Loucy (cell line): ENCODE measurements at regions not wholly inside any gene's neighbourhood (a gene's known extent, or its start where the extent isn't known, plus 50 kb on each side); places are given as distances from the start of the nearest gene placed in this dataset.

ENCODE experiments used
- H2AFZ ChIP-seq: fragments of 200-600 bp; sonication (generic); 2 replicates; pipeline ENCODE4 v1.6.0; 2016; ENCODE audit warnings: antibody characterized with exemption, mild to moderate bottlenecking, low read length, moderate library complexity
- H3F3A ChIP-seq: fragments of 200-600 bp; 2 replicates; pipeline ENCODE4 v1.6.0; 2016; ENCODE audit warnings: antibody characterized with exemption, low read depth, mild to moderate bottlenecking
- H3K27me3 ChIP-seq: fragments of 200-600 bp; sonication (generic); 2 replicates; pipeline ENCODE4 v1.6.1; 2014; ENCODE audit warnings: low read length, mild to moderate bottlenecking; ENCODE audit not compliant: insufficient read depth, poor library complexity, severe bottlenecking
- H3K36me3 ChIP-seq: fragments of 200-600 bp; sonication (generic); 2 replicates; pipeline ENCODE4 v1.6.1; 2016; ENCODE audit warnings: low read length; ENCODE audit not compliant: insufficient read depth
- H3K4me1 ChIP-seq: fragments of 200-600 bp; sonication (generic); 2 replicates; pipeline ENCODE4 v1.5.1; 2014; ENCODE audit warnings: low read length, mild to moderate bottlenecking; ENCODE audit not compliant: insufficient read depth, poor library complexity, severe bottlenecking
- H3K4me2 ChIP-seq: fragments of 200-600 bp; sonication (generic); 2 replicates; pipeline ENCODE4 v1.6.0; 2014; ENCODE audit warnings: antibody characterized with exemption, low read length, low read depth, mild to moderate bottlenecking; ENCODE audit not compliant: poor library complexity, severe bottlenecking
- H3K4me3 ChIP-seq: fragments of 200-600 bp; sonication (generic); 2 replicates; pipeline ENCODE4 v1.5.1; 2014; ENCODE audit warnings: low read length, mild to moderate bottlenecking, mixed read lengths; ENCODE audit not compliant: poor library complexity, severe bottlenecking
- H3K79me2 ChIP-seq: fragments of 200-600 bp; sonication (generic); 2 replicates; pipeline ENCODE4 v1.6.1; 2014; ENCODE audit warnings: low read length; ENCODE audit not compliant: insufficient read depth
- H3K9ac ChIP-seq: fragments of 200-600 bp; sonication (generic); 2 replicates; pipeline ENCODE4 v1.6.0; 2014; ENCODE audit warnings: mild to moderate bottlenecking, low read depth, low read length, moderate library complexity; ENCODE audit not compliant: poor library complexity, severe bottlenecking
- H3K9me2 ChIP-seq: fragments of 200-600 bp; sonication (generic); replicated peaks from 2 replicates; pipeline ENCODE4 v1.6.1; 2016; ENCODE audit warnings: low read depth, low read length, mixed read lengths
- H3K9me3 ChIP-seq: fragments of 200-600 bp; sonication (generic); 2 replicates; pipeline ENCODE4 v1.6.1; 2014; ENCODE audit warnings: mild to moderate bottlenecking, antibody characterized with exemption, low read length, low read depth; ENCODE audit not compliant: insufficient read depth
- H4K20me1 ChIP-seq: fragments of 200-600 bp; sonication (generic); 2 replicates; pipeline ENCODE4 v1.6.0; 2014; ENCODE audit warnings: antibody characterized with exemption, low read length, mild to moderate bottlenecking; ENCODE audit not compliant: insufficient read depth, poor library complexity, severe bottlenecking
- CTCF ChIP-seq: fragments of 200-600 bp; sonication (generic); conservative IDR thresholded peaks from 2 replicates; pipeline ENCODE4 v1.5.1; 2014; ENCODE audit warnings: mild to moderate bottlenecking, antibody characterized with exemption, low read length
- EZH2phosphoT487 ChIP-seq: fragments of 200-600 bp; IDR thresholded peaks from 2 replicates; pipeline ENCODE4 v1.6.1; 2018; ENCODE audit warnings: antibody characterized with exemption, mild to moderate bottlenecking, moderate library complexity, borderline replicate concordance

- H3K9ac ChIP-seq = no peak overlapping the region
- no peaks in the 10 kb centered on the region for H3K27me3 ChIP-seq
- H3K4me1 ChIP-seq = no peaks in the 10 kb centered on the region
- no peak overlapping the region for H3K4me2 ChIP-seq
- no peaks in the 10 kb centered on the region for H3F3A ChIP-seq
- H3K4me3 ChIP-seq = no peak overlapping the region
- H3K36me3 ChIP-seq = no peaks in the 10 kb centered on the region
- no peaks in the 10 kb centered on the region for H3K9me2 ChIP-seq
- TF ChIP-seq CTCF = no peak
- no peak for TF ChIP-seq EZH2phosphoT487
- no peaks in the 10 kb centered on the region for H3K79me2 ChIP-seq
- H4K20me1 ChIP-seq = no peaks in the 10 kb centered on the region
- no peak overlapping the region for H2AFZ ChIP-seq
- H3K9me3 ChIP-seq = no peaks in the 10 kb centered on the region
These were observed 556.2 kb upstream of the JARID2 start for GRCh38 chr6:14689639-14690038.

GRCh38 chr6:14690120-14691056 is 555.5 kb upstream of the JARID2 start:
- no peak overlapping the region for H3K4me3 ChIP-seq
- H3K9me3 ChIP-seq = no peaks in the 10 kb centered on the region
- H3K27me3 ChIP-seq = no peaks in the 10 kb centered on the region
- no peak overlapping the region for H3K4me2 ChIP-seq
- H3K9ac ChIP-seq = no peak overlapping the region
- no peaks in the 10 kb centered on the region for H3K9me2 ChIP-seq
- H3K79me2 ChIP-seq = no peaks in the 10 kb centered on the region
- H2AFZ ChIP-seq = no peak overlapping the region
- H3F3A ChIP-seq = no peaks in the 10 kb centered on the region
- H4K20me1 ChIP-seq = no peaks in the 10 kb centered on the region
- no peak for TF ChIP-seq EZH2phosphoT487
- TF ChIP-seq CTCF = no peak
- no peaks in the 10 kb centered on the region for H3K36me3 ChIP-seq
- H3K4me1 ChIP-seq = no peaks in the 10 kb centered on the region

- H3K9me2 ChIP-seq = no peaks in the 10 kb centered on the region
- no peaks in the 10 kb centered on the region for H4K20me1 ChIP-seq
- H3K36me3 ChIP-seq = no peaks in the 10 kb centered on the region
- no peak overlapping the region for H3K4me3 ChIP-seq
- no peaks in the 10 kb centered on the region for H3K79me2 ChIP-seq
- H3K4me2 ChIP-seq = no peak overlapping the region
- no peaks in the 10 kb centered on the region for H3K4me1 ChIP-seq
- H3F3A ChIP-seq = no peaks in the 10 kb centered on the region
- no peaks in the 10 kb centered on the region for H3K9me3 ChIP-seq
- no peak overlapping the region for H2AFZ ChIP-seq
- H3K27me3 ChIP-seq = no peaks in the 10 kb centered on the region
- TF ChIP-seq EZH2phosphoT487 = no peak
- no peak for TF ChIP-seq CTCF
- no peak overlapping the region for H3K9ac ChIP-seq
These were observed 553.7 kb upstream of the JARID2 start for GRCh38 chr6:14692208-14692607.
